ENCODE measurements at regions not wholly inside any gene's neighbourhood (a gene's known extent, or its start where the extent isn't known, plus 50 kb on each side); places are given as distances from the start of the nearest gene placed in this dataset.

GRCh38 chr2:138221358-138221757, 257.1 kb downstream of the HNMT start:
- no peak for DNase-seq (ENCODE audit: low read depth)
- TF ChIP-seq CTCF (IDR thresholded peaks at IDR 0.05; ENCODE audit: insufficient read depth, low read depth, low read length) = no peak
- POLR2A ChIA-PET = no interaction called here
- H3K36me3 ChIP-seq (ENCODE audit: control insufficient read depth, insufficient read depth, low read length) = no peaks in the 10 kb centered on the region
- H3K4me3 ChIP-seq (ENCODE audit: low read depth, low read length) = no peak overlapping the region
- H3K27me3 ChIP-seq (ENCODE audit: control insufficient read depth, insufficient read depth, low read length) = no peaks in the 10 kb centered on the region
- CTCF ChIA-PET = interaction anchor here (1.2 kb wide), 1 partner anchor 9 kb away, joined by 3 read pairs; no protein-coding TSS in a partner anchor

DNA sequence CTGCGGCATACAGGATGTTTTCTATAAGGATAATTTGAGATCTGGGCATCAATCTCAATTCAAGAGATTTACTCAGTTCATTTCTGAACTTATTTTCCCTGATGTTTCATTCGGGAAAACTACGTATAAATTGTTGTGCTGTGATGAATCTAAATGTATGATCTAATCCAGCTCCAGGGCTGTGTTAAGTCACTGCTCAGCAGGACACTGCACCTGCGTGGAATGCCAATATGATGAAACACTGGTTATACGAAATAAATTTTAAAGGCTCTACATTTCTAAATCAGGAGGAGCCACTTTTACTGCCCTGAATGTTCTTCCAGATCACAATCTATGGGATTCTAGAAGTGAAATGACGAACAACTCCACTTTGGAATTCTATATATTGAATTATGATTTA, 259.0 kb downstream of the HNMT start:
- Histone ChIP-seq H3K36me3 (ENCODE audit: control insufficient read depth, insufficient read depth, low read length) (no peaks in the 10 kb centered on the region), H3K4me3 (ENCODE audit: low read depth, low read length) (no peak overlapping the region), H3K27me3 (ENCODE audit: control insufficient read depth, insufficient read depth, low read length) (no peaks in the 10 kb centered on the region)
- no peak for DNase-seq (ENCODE audit: low read depth)
- CTCF ChIA-PET = no interaction called here
- POLR2A ChIA-PET = no interaction called here
- TF ChIP-seq CTCF (IDR thresholded peaks at IDR 0.05; ENCODE audit: insufficient read depth, low read depth, low read length) = no peak

- Histone ChIP-seq H3K36me3 (ENCODE audit: control insufficient read depth, insufficient read depth, low read length) (no peaks in the 10 kb centered on the region), H3K27me3 (ENCODE audit: control insufficient read depth, insufficient read depth, low read length) (no peaks in the 10 kb centered on the region), H3K4me3 (ENCODE audit: low read depth, low read length) (no peak overlapping the region)
- no peak for DNase-seq (ENCODE audit: low read depth)
- POLR2A ChIA-PET = no interaction called here
- TF ChIP-seq CTCF (IDR thresholded peaks at IDR 0.05; ENCODE audit: insufficient read depth, low read depth, low read length) = no peak
- CTCF ChIA-PET = no interaction called here
Measured at GRCh38 chr2:138227195-138227594, 262.9 kb downstream of the HNMT start.

- ChIA-PET CTCF (no interaction called here), POLR2A (no interaction called here)
- no peak for DNase-seq (ENCODE audit: low read depth)
- TF ChIP-seq CTCF (IDR thresholded peaks at IDR 0.05; ENCODE audit: insufficient read depth, low read depth, low read length) = no peak
- Histone ChIP-seq H3K36me3 (ENCODE audit: control insufficient read depth, insufficient read depth, low read length) (no peaks in the 10 kb centered on the region), H3K4me3 (ENCODE audit: low read depth, low read length) (no peak overlapping the region), H3K27me3 (ENCODE audit: control insufficient read depth, insufficient read depth, low read length) (no peaks in the 10 kb centered on the region)
Measured at GRCh38 chr2:138228101-138228500, 263.8 kb downstream of the HNMT start.

- POLR2A ChIA-PET = no interaction called here
- no peak overlapping the region for H3K4me3 ChIP-seq (ENCODE audit: low read depth, low read length)
- CTCF ChIA-PET = no interaction called here
- TF ChIP-seq CTCF (IDR thresholded peaks at IDR 0.05; ENCODE audit: insufficient read depth, low read depth, low read length) = no peak
- H3K36me3 ChIP-seq (ENCODE audit: control insufficient read depth, insufficient read depth, low read length) = no peaks in the 10 kb centered on the region
- DNase-seq (ENCODE audit: low read depth) = no peak
- H3K27me3 ChIP-seq (ENCODE audit: control insufficient read depth, insufficient read depth, low read length) = no peaks in the 10 kb centered on the region
Measured at GRCh38 chr2:138234265-138234664, 267.3 kb upstream of the SPOPL start.

Data from BJ (cell line).